GM19397 (cell line): ENCODE measurements at regions not wholly inside any gene's neighbourhood (a gene's known extent, or its start where the extent isn't known, plus 50 kb on each side); places are given as distances from the start of the nearest gene placed in this dataset.
"Not testable (repeated sequence)": the region's sequence is repeated elsewhere in the genome, so short reads cannot be mapped to it uniquely, and the experiment has no call there.

Experiments
- ATAC-seq: cut with Tn5 transposase; IDR thresholded peaks from one replicate; pipeline ENCODE4 v1.9.1; 2021; ENCODE audit warnings: mild to moderate bottlenecking, moderate library complexity; ENCODE audit not compliant: unreplicated experiment

- ATAC-seq: no peak
Observed at GRCh38 chr19:28578786-28579505, 634.0 kb downstream of the UQCRFS1 start.

GRCh38 chr19:28578208-28578607 lies 634.7 kb downstream of the UQCRFS1 start:
- ATAC-seq: no peak

- ATAC-seq: no peak
Observed at GRCh38 chr19:28577666-28578065, 635.3 kb downstream of the UQCRFS1 start.

GRCh38 chr19:28577233-28577632 lies 635.7 kb downstream of the UQCRFS1 start:
- ATAC-seq: no peak

GRCh38 chr19:28575816-28576215 lies 637.1 kb downstream of the UQCRFS1 start:
- no peak for ATAC-seq

- not testable (repeated sequence) for ATAC-seq
Observed at GRCh38 chr19:28575312-28575711, 637.6 kb downstream of the UQCRFS1 start.

GRCh38 chr19:28574212-28574611 lies 638.7 kb downstream of the UQCRFS1 start:
- ATAC-seq: no peak

GRCh38 chr19:28569132-28570131 lies 643.5 kb downstream of the UQCRFS1 start:
- ATAC-seq: no peak

- no peak for ATAC-seq
Observed at GRCh38 chr19:28567834-28568233, 645.1 kb downstream of the UQCRFS1 start.

- no peak for ATAC-seq
Observed at GRCh38 chr19:28563964-28564921, 648.7 kb downstream of the UQCRFS1 start.

GRCh38 chr19:28560786-28561185 lies 652.2 kb downstream of the UQCRFS1 start:
- ATAC-seq: no peak

- ATAC-seq: no peak
Observed at GRCh38 chr19:28558783-28559182, 654.2 kb downstream of the UQCRFS1 start.

- no peak for ATAC-seq
Observed at GRCh38 chr19:28556371-28556770, 656.6 kb downstream of the UQCRFS1 start.

GRCh38 chr19:28555317-28555716 lies 657.6 kb downstream of the UQCRFS1 start:
- ATAC-seq: no peak

GRCh38 chr19:28554321-28555091 lies 658.4 kb downstream of the UQCRFS1 start:
- ATAC-seq: no peak

GRCh38 chr19:28553764-28554163 lies 659.2 kb downstream of the UQCRFS1 start:
- no peak for ATAC-seq

GRCh38 chr19:28553005-28553404 lies 659.9 kb downstream of the UQCRFS1 start:
- ATAC-seq: no peak

- ATAC-seq: no peak
Observed at GRCh38 chr19:28549680-28550277, 663.2 kb downstream of the UQCRFS1 start.

- ATAC-seq: no peak
Observed at GRCh38 chr19:28546148-28546685, 666.7 kb downstream of the UQCRFS1 start.
